Activated T-cell treated with anti-CD3 and anti-CD28 coated beads, Interleukin-2, amount 50 U/mL, for 1 hour (primary cell): ENCODE measurements at regions not wholly inside any gene's neighbourhood (a gene's known extent, or its start where the extent isn't known, plus 50 kb on each side); places are given as distances from the start of the nearest gene placed in this dataset.
"Not testable (repeated sequence)": the region's sequence is repeated elsewhere in the genome, so short reads cannot be mapped to it uniquely, and the experiment has no call there.

Source experiments
- DNase-seq: peaks from one replicate; pipeline ENCODE4 v3.0.0-alpha.2; 2020

- not testable (repeated sequence) for DNase-seq
Measured at GRCh38 chr17:27099266-27099665, 194.6 kb upstream of the WSB1 start.

- DNase-seq: not testable (repeated sequence)
Measured at GRCh38 chr17:27104605-27105221, 189.2 kb upstream of the WSB1 start.

- DNase-seq: no peak
Measured at GRCh38 chr17:27105636-27106035, 188.3 kb upstream of the WSB1 start.

- no peak for DNase-seq
Measured at GRCh38 chr17:27106347-27106981, 187.4 kb upstream of the WSB1 start.

- DNase-seq: no peak
Measured at GRCh38 chr17:27106982-27107360, 186.9 kb upstream of the WSB1 start.

- not testable (repeated sequence) for DNase-seq
Measured at GRCh38 chr17:27107386-27108328, 186.3 kb upstream of the WSB1 start.

- no peak for DNase-seq
Measured at GRCh38 chr17:27109346-27109745, 184.6 kb upstream of the WSB1 start.

- DNase-seq: no peak
Measured at GRCh38 chr17:27153005-27153404, 140.9 kb upstream of the WSB1 start.

GRCh38 chr17:27155866-27156265 is 138.0 kb upstream of the WSB1 start:
- no peak for DNase-seq

- DNase-seq: no peak
Measured at GRCh38 chr17:27157297-27157696, 136.6 kb upstream of the WSB1 start.

- DNase-seq: no peak
Measured at GRCh38 chr17:27157898-27158297, 136.0 kb upstream of the WSB1 start.

- DNase-seq: no peak
Measured at GRCh38 chr17:27158382-27158781, 135.5 kb upstream of the WSB1 start.

GRCh38 chr17:27180322-27180721 is 113.6 kb upstream of the WSB1 start:
- DNase-seq: no peak

- DNase-seq: not testable (repeated sequence)
Measured at GRCh38 chr17:27181379-27181925, 112.5 kb upstream of the WSB1 start.

GRCh38 chr17:27181935-27182334 is 112.0 kb upstream of the WSB1 start:
- no peak for DNase-seq

- not testable (repeated sequence) for DNase-seq
Measured at GRCh38 chr17:27197505-27197904, 96.4 kb upstream of the WSB1 start.

- no peak for DNase-seq
Measured at GRCh38 chr17:27199948-27200347, 94.0 kb upstream of the WSB1 start.

GRCh38 chr17:27200476-27200875 is 93.4 kb upstream of the WSB1 start:
- no peak for DNase-seq

- no peak for DNase-seq
Measured at GRCh38 chr17:27203241-27203640, 90.7 kb upstream of the WSB1 start.

- DNase-seq: no peak
Measured at GRCh38 chr17:27206447-27206846, 87.5 kb upstream of the WSB1 start.

GRCh38 chr17:27207073-27207513 is 86.8 kb upstream of the WSB1 start:
- no peak for DNase-seq

- not testable (repeated sequence) for DNase-seq
Measured at GRCh38 chr17:27208370-27208769, 85.5 kb upstream of the WSB1 start.

GRCh38 chr17:27209316-27209715 is 84.6 kb upstream of the WSB1 start:
- DNase-seq: no peak
